ENCODE measurements at regions not wholly inside any gene's neighbourhood (a gene's known extent, or its start where the extent isn't known, plus 50 kb on each side); places are given as distances from the start of the nearest gene placed in this dataset.

DNA sequence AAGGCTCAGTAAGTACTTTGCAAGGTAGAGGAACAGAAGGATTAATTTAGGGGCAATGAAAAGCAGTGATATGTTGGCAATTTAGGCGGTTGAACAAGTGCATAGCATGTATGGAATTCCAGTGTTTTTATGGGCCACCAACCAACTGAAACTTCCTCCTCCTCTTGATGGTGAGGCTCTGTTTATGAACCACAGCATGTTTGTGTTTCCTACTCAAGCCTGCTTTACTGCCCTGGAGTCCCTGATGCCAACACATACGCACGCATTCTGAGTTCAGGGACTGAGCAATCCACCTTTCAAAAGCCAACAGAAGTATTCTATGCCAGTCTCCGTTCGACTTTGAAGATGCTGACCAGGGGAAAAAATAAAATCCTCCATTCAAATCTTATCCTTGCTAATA lies 417.5 kb downstream of the EFNA5 start:
- Histone ChIP-seq H3K79me2 (ENCODE audit: control insufficient read depth, insufficient read depth, low read length) (no peaks in the 10 kb centered on the region), H3K27ac (ENCODE audit: insufficient read depth, low read depth, low read length) (no peak overlapping the region), H3K4me3 (replicated peaks in 1 of 3; ENCODE audit: insufficient read depth in 1 of 3, low read depth in 1 of 3, low read length in 3 of 3) (no peak overlapping the region), H2AFZ (ENCODE audit: low read depth, low read length) (no peak overlapping the region), H3K4me1 (ENCODE audit: control insufficient read depth, extremely low read depth, insufficient read depth, low read length) (no peaks in the 10 kb centered on the region), H3K9ac (replicated peaks; ENCODE audit: extremely low read depth, insufficient read depth, low read length) (no peak overlapping the region), H3K36me3 (ENCODE audit: control insufficient read depth in 2 of 2, extremely low read depth in 1 of 2, insufficient read depth in 2 of 2, low read length in 2 of 2) (no peaks in the 10 kb centered on the region), H3K9me3 (replicated peaks; ENCODE audit: control insufficient read depth, insufficient read depth, low read length) (no peaks in the 10 kb centered on the region), H3K27me3 (ENCODE audit: control insufficient read depth in 2 of 2, insufficient read depth in 2 of 2, low read length in 2 of 2) (no peaks in the 10 kb centered on the region), H3K4me2 (ENCODE audit: insufficient read depth, low read length) (no peak overlapping the region), H4K20me1 (replicated peaks; ENCODE audit: control insufficient read depth, extremely low read depth, insufficient read depth, low read length) (no peaks in the 10 kb centered on the region), H3K9me1 (replicated peaks; ENCODE audit: control insufficient read depth, extremely low read depth, insufficient read depth, low read length) (no peaks in the 10 kb centered on the region)
- intact Hi-C loops (cut with micrococcal nuclease) (no loop called here), dilution Hi-C loops (cut with MboI; ENCODE audit: extremely low pct_ligation_motif_present, low sequenced_read_pairs) (no loop called here)
- CTCF ChIA-PET, result interaction anchor here (1.0 to 2.0 kb wide), 2 partner anchors 18 to 319 kb away, joined by 4 to 15 read pairs; no protein-coding TSS in a partner anchor
- no peak for FAIRE-seq
- POLR2A ChIA-PET, result no interaction called here
- BruUV-seq (replicated peaks), result no TSS peak
- TF ChIP-seq, protein P1, sequence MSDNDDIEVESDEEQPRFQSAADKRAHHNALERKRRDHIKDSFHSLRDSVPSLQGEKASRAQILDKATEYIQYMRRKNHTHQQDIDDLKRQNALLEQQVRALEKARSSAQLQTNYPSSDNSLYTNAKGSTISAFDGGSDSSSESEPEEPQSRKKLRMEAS (IDR thresholded peaks at IDR 0.05; ENCODE audit: insufficient read depth, insufficient read length), result no peak
- TF ChIP-seq MYC (IDR thresholded peaks at IDR 0.05; ENCODE audit: low read depth, low read length) (no peak), POLR2AphosphoS5 (IDR thresholded peaks at IDR 0.05; ENCODE audit: insufficient read depth, low read depth, low read length) (no peak), EZH2 (IDR thresholded peaks at IDR 0.05; ENCODE audit: borderline replicate concordance, low read depth, low read length, severe bottlenecking) (no peak), FOS (IDR thresholded peaks at IDR 0.05; ENCODE audit: borderline replicate concordance, insufficient read depth, low read length) (no peak), JUN (IDR thresholded peaks at IDR 0.05; ENCODE audit: borderline replicate concordance, insufficient read depth, insufficient read length, low read depth) (no peak), POLR2A (IDR thresholded peaks at IDR 0.05; ENCODE audit: low read depth, low read length) (no peak), GATA2 (IDR thresholded peaks at IDR 0.05; ENCODE audit: insufficient read depth, insufficient read length, low read depth, low read length) (no peak)
- TF ChIP-seq, protein P2, sequence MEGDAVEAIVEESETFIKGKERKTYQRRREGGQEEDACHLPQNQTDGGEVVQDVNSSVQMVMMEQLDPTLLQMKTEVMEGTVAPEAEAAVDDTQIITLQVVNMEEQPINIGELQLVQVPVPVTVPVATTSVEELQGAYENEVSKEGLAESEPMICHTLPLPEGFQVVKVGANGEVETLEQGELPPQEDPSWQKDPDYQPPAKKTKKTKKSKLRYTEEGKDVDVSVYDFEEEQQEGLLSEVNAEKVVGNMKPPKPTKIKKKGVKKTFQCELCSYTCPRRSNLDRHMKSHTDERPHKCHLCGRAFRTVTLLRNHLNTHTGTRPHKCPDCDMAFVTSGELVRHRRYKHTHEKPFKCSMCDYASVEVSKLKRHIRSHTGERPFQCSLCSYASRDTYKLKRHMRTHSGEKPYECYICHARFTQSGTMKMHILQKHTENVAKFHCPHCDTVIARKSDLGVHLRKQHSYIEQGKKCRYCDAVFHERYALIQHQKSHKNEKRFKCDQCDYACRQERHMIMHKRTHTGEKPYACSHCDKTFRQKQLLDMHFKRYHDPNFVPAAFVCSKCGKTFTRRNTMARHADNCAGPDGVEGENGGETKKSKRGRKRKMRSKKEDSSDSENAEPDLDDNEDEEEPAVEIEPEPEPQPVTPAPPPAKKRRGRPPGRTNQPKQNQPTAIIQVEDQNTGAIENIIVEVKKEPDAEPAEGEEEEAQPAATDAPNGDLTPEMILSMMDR (IDR thresholded peaks at IDR 0.05; ENCODE audit: extremely low read depth in 1 of 2, insufficient read depth in 1 of 2, low read depth in 1 of 2, low read length in 2 of 2), result no peak
- peak; percentile 16 for DNase-seq (ENCODE audit: low read depth, low spot score)

Data from endothelial cell of umbilical vein (primary cell).